ENCODE measurements at regions not wholly inside any gene's neighbourhood (a gene's known extent, or its start where the extent isn't known, plus 50 kb on each side); places are given as distances from the start of the nearest gene placed in this dataset.

- FAIRE-seq (no peak), DNase-seq (ENCODE audit: low read depth, low spot score) (no peak)
- H3K4me1 ChIP-seq (ENCODE audit: control insufficient read depth, extremely low read depth, insufficient read depth, low read length), result no peaks in the 10 kb centered on the region
- no TSS peak for BruUV-seq (replicated peaks)
- H3K9me3 ChIP-seq (replicated peaks; ENCODE audit: control insufficient read depth, insufficient read depth, low read length), result no peaks in the 10 kb centered on the region
- no peaks in the 10 kb centered on the region for H4K20me1 ChIP-seq (replicated peaks; ENCODE audit: control insufficient read depth, extremely low read depth, insufficient read depth, low read length)
- intact Hi-C loops (cut with micrococcal nuclease) (no loop called here), dilution Hi-C loops (cut with MboI; ENCODE audit: extremely low pct_ligation_motif_present, low sequenced_read_pairs) (no loop called here)
- ChIA-PET POLR2A (no interaction called here), CTCF (no interaction called here)
- H3K4me2 ChIP-seq (ENCODE audit: insufficient read depth, low read length), result no peak overlapping the region
- no peak overlapping the region for H3K4me3 ChIP-seq (replicated peaks in 1 of 3; ENCODE audit: insufficient read depth in 1 of 3, low read depth in 1 of 3, low read length in 3 of 3)
- no peaks in the 10 kb centered on the region for H3K36me3 ChIP-seq (ENCODE audit: control insufficient read depth in 2 of 2, extremely low read depth in 1 of 2, insufficient read depth in 2 of 2, low read length in 2 of 2)
- H3K79me2 ChIP-seq (ENCODE audit: control insufficient read depth, insufficient read depth, low read length), result no peaks in the 10 kb centered on the region
- TF ChIP-seq FOS (IDR thresholded peaks at IDR 0.05; ENCODE audit: borderline replicate concordance, insufficient read depth, low read length), result no peak
- no peak for TF ChIP-seq CTCF (IDR thresholded peaks at IDR 0.05; ENCODE audit: extremely low read depth in 1 of 2, insufficient read depth in 1 of 2, low read depth in 1 of 2, low read length in 2 of 2)
- no peak for TF ChIP-seq GATA2 (IDR thresholded peaks at IDR 0.05; ENCODE audit: insufficient read depth, insufficient read length, low read depth, low read length)
- no peak for TF ChIP-seq POLR2A (IDR thresholded peaks at IDR 0.05; ENCODE audit: low read depth, low read length)
- no peak for TF ChIP-seq MYC (IDR thresholded peaks at IDR 0.05; ENCODE audit: low read depth, low read length)
- TF ChIP-seq MAX (IDR thresholded peaks at IDR 0.05; ENCODE audit: insufficient read depth, insufficient read length), result no peak
- TF ChIP-seq JUN (IDR thresholded peaks at IDR 0.05; ENCODE audit: borderline replicate concordance, insufficient read depth, insufficient read length, low read depth), result no peak
- no peak for TF ChIP-seq POLR2AphosphoS5 (IDR thresholded peaks at IDR 0.05; ENCODE audit: insufficient read depth, low read depth, low read length)
- no peak for TF ChIP-seq EZH2 (IDR thresholded peaks at IDR 0.05; ENCODE audit: borderline replicate concordance, low read depth, low read length, severe bottlenecking)
- H3K9ac ChIP-seq (replicated peaks; ENCODE audit: extremely low read depth, insufficient read depth, low read length), result no peak overlapping the region
- H3K27me3 ChIP-seq (ENCODE audit: control insufficient read depth in 2 of 2, insufficient read depth in 2 of 2, low read length in 2 of 2), result no peaks in the 10 kb centered on the region
- H3K27ac ChIP-seq (ENCODE audit: insufficient read depth, low read depth, low read length), result no peak overlapping the region
- no peaks in the 10 kb centered on the region for H3K9me1 ChIP-seq (replicated peaks; ENCODE audit: control insufficient read depth, extremely low read depth, insufficient read depth, low read length)
- no peak overlapping the region for H2AFZ ChIP-seq (ENCODE audit: low read depth, low read length)
Observed at GRCh38 chr17:72373910-72374741, 253.3 kb downstream of the SOX9 start.
